ENCODE measurements at regions not wholly inside any gene's neighbourhood (a gene's known extent, or its start where the extent isn't known, plus 50 kb on each side); places are given as distances from the start of the nearest gene placed in this dataset.

DNA sequence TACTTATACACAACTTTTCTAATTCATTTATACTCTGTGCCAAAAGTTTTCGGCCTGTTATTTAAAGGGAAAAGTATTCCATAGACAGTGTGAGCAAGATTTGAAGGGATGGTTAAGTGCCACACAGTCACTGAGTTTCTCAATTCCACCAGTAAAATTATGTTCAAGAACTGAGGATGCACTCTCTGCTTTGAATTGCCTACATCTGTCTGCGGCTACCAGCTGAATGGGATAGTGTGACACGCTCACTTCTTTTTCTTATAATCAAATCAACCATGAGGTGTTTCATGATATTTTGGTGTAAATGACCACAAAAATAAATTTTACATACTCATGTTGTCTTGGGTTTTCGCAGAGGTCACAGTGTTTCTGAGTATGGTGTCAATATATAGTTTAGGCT is 218.4 kb upstream of the TMEM161B start:
- no peak for DNase-seq (ENCODE audit: low spot score)

DNA sequence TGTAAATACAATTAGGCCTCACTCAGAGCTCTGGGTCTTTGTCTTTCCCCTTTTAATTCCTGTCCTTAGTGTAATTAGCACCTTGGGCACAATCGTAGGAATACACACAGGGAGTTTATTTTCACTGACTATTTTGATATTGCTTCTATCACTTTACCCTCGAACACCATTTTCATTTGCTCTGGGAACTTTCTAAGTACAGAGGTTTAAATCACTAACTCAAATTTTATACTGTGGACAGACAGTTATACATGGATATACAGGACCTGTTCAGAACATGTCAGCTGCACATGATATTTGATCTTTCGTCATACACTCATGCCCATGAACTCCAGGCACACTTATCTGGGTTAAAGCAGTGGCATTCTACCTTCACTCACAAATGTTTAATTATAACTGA is 217.8 kb upstream of the TMEM161B start:
- DNase-seq (ENCODE audit: low spot score), result no peak

DNA sequence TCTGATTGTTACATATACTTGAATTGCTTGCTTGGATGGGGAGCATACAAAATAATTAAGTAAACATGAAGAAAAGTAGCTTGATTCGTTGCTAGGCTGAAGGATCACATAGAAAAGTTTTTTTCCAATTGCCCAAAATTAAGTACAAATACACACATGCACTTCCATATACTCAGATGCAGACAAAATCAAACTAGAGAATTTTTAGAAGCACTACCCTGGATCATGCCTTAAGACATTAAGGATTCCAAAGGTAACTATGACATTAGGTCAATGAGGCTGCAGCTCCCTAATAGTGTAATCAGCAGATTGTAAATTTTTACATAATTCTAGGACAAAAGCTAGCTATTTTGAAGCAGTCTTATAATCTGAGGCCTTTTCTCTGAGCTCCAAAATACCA is 216.9 kb upstream of the TMEM161B start:
- DNase-seq (ENCODE audit: low spot score), result no peak

DNA sequence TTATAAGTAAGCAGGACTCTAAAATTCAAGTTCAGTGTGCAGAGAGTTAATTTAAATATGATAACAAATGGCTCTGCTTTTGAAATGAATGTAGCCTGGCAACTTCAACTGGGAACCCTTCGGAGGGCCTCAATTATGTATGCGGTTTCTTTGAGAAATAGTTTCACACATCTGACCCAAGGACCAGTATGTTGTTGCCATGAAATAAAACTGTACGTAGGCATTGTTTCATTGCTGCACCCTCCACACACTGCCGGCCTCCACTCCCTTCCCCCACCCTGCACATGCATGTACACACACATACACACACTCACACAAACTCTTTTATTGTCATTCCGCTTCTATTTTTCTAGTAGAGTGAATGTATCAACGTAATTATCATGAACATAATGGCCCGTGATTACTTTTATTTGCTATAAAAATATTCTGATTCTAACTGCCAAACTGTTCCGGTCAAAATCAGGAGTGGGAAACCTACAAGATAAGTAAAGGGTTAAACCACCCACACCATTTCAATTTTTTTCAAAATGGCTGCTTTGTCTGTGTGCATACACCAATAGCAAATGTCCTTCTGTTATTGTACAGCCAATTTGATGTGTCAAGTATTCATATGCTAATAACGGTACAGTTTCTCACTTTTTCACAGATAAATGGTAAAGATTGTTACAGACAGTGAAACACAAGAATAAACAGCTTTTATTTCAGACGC is 215.5 kb upstream of the TMEM161B start:
- no peak for DNase-seq (ENCODE audit: low spot score)

DNA sequence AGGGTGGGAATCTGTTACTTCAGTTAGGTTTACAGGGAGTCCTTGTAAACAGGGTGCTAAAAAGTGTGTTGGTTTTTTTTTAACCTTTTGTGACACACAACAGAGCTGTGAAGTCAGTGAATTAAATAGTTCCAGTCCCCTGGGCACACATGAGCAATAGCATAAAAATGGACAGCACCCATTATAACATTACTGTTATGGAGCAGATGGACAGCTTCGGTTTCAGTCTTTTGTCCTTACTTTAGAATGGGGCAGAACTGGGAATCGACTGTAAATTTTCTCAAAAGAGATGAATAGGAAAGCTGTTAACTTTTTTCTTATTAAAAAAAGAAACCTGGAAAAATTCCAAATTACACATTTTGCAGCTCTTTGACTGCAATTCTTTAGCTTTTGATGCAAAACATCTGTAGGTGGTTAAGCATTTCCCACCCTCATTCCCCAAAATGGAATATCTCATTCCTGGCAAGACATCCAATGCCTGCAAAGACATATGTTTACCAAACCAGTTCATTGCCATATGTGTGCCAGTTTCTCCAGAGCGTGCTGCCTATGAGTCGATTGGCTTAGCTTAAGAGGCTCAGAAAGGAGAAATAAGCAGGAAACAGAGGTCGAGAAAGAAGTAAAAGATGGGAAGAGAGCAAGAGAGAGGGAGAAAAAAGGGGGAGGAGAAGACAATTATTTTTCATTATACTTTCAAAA is 212.3 kb upstream of the TMEM161B start:
- DNase-seq (ENCODE audit: low spot score), result no peak

DNA sequence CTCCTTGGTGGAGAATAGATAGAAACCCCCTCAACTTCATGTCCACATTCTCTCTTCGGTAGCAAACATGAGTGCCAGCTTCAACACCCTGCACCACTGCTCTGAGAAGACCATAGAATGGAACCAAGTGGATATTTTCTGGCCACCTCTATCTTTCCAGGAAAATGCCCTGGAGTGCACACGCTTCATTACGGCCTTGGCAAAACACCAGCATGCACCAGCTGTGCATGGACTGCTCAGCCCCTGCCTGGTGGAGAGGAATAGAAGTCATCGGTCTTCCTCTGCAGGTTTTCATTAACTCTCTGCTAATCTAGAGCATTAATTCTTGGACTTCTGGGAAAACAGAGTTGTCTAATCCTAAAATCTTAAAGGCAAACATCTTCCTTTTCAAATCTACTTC is 211.6 kb upstream of the TMEM161B start:
- DNase-seq (ENCODE audit: low spot score), result no peak

DNA sequence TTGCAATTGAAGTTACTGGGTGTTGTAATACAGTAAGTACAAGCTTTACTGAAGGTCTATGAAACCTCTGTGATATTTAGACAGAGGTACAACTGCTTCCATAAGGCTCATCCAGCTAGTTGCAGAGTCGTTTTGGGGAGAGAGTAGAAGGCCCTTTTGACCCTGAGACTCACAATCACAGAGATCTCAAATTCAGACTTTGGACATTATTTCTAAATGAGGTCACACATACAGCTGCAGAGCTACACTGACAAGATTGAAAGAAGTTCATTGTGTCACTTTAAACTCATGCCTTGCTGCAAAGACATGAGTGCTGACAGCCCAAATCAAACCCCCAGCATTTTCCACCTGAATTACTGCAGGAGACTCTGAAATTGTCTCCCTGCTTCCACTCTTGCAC is 205.9 kb upstream of the TMEM161B start:
- no peak for DNase-seq (ENCODE audit: low spot score)

DNA sequence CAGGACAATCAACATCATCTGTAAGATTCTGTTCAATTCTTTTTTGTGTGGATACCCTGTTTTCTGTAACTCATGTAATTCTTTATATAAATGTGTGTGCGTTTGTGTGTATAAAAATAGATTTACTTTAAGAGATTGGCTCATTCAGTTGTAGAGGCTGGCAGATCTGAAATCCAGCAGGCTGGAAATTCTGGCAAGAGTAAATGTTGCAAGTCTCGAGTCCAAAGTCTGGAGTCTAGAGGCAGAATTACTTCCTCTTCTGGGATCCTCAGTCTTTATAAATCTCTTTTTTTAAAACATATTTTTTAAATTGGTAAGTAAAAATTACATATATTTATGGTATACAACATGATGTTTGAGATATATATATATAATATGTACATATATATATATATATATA is 202.1 kb upstream of the TMEM161B start:
- no peak for DNase-seq (ENCODE audit: low spot score)

DNA sequence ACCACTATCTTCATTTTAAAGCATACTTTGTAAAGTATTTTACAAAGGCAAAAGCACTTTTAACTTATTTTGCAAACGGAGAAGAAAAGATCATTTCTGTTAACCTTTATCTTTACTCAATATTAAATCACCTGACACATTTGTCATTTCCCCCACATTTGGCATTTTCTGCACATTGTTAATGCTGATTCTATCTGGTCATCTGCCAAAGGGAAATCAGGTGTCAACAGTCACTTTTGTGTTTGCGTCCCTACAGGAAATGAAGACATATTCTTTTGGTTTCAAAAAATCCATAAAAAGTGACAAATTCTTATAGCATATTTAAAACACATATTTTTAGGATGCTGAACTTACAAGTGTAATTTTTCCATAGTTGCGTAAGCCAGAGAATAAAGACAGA is 191.3 kb upstream of the TMEM161B start:
- DNase-seq (ENCODE audit: low spot score), result no peak

DNA sequence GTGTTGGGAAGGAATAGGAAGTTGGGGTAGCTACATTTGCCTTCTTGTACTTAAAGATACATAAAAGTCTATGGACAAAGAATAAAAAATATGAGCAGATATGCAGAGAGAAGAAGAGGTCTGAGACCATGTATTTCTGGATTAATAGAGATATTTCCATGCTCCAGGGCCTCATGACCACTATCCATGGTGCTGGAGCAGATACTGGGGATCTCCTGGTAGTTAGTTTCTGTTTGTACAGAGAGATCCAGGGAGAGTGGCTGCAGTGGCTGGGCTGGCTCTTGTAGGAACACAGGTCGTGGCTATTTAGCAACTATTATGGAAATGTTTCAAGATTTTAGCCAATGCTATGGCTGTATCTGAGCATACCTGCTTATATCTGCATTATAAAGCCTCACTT is 184.2 kb upstream of the TMEM161B start:
- no peak for DNase-seq (ENCODE audit: low spot score)

DNA sequence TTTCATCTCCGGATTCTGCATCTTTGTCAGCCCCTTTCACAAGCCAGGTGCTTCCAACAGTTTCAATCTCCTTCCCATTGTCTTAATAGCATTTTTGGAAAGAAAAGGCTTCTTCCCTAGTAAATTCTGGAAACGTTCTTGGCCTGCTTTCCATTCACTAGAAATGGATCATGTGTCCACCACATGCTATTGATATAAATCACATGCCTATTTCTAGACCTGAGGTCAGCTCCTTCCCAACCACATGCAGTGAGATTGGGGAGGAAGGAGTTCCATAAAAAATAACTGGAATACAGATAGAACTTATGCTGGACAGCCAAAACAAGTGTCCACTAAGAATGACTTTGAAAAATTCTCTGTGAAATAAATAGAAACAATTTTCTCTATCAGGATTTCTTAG is 181.6 kb upstream of the TMEM161B start:
- no peak for DNase-seq (ENCODE audit: low spot score)

DNA sequence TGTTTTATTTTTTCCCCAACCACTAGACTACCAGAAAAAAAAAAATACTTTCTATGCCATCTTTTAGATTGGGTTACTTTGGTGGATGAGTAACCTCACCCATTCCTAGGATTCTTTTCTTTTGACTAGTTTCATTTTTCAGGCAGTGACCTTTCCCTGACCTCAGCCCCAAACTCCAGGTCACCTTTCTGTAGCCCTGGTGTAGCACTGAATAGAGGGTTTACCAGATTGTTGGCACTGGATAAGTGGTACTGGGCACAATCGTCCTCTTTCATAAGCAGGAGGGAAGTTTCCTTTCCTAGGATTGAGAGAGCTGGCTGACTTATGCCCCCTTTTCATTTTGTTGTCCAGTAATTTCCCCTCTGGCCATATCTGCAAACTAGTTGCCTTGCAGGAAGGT is 169.4 kb upstream of the TMEM161B start:
- DNase-seq (ENCODE audit: low spot score), result no peak

DNA sequence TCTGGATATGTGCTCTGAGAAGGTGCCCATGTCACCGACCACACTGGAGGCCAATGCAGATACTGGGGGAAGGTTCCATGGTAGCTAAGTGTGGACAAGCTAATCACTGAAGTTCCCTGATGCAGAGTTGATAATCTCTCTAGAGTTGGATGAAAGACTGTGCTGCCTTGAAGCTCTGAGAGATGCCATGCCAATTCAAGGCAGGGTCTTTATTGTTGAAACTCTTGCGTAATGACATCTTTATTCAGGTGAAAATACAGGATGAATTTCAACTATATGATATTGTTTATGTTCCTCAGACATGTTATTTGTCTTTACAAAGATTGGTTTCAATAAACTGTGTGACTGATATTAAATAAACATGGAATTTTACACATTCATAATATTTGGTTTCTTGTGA is 167.6 kb upstream of the TMEM161B start:
- DNase-seq (ENCODE audit: low spot score), result no peak

DNA sequence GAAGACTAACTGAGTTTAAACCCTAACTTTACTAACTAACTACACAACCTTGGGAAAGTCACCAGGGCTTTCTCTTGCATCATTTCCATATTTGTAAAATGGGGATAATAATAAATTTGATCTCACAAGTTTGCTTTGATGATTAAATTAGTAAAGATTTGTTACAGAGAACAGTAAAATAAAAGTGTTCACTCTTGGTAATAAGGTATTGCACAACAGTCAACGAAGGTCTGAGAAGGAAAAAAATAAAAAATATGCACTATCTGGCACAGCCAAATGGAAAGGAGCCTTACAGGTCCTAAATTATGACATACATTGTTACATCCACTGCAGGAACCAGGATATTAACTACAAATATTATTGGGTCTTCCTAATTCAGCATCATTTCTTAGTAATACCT is 160.0 kb upstream of the TMEM161B start:
- no peak for DNase-seq (ENCODE audit: low spot score)

DNA sequence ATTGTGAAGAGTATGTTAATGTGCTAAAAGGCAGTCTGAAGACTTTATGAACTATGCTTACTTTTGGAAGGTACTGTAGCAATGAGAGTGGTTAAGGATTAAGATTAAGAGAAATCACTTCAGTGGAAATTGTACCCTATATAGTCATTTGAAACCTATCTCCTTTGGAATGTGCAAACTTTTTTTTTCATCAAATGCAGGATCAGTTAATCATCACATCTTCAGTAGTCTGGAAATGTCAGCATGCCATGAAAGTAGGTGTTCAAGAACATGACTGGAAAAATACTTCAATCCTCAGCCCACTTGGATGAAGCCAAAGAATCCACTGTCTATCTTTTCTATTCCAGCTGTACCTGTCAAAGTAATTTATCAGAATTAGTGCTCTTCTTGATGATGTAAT is 157.8 kb upstream of the TMEM161B start:
- DNase-seq (ENCODE audit: low spot score), result no peak

DNA sequence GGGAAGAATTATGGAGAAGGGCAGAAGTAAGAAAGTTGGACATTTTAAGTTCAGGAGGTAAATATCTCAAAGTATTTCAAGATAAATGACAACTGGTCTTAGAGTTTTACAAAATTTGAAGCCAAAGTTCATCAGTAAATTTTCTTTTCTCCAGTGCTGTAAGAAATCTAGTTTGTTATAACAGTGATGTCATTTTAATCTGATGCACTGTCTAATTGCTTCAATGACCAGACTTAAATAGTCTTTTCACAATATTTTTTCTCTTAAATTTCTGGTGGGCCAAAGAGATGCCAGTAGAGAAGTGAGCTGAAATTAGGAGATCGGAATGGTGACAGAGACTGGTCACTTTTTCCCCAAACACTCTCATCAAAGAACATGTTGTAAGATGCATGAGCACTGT is 156.5 kb upstream of the TMEM161B start:
- no peak for DNase-seq (ENCODE audit: low spot score)

DNA sequence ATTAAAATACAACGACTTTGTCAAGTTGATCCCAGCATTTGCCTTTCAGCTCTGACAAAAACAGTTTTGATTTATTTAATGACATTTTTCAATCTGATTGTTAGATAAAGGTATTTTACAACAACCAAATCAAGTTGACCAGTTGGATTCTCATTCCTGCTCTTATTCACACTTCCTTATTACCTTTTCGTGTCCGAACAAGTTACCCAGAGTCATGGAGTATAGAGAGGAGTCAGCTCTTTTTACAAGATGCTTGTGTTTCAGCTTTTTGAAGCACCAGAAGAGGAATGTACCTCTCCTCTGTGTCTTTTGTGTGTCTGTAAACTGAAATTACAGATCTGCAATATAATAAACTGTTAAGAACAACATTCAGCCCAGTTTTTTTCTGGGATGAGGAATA is 151.3 kb upstream of the TMEM161B start:
- no peak for DNase-seq (ENCODE audit: low spot score)

DNA sequence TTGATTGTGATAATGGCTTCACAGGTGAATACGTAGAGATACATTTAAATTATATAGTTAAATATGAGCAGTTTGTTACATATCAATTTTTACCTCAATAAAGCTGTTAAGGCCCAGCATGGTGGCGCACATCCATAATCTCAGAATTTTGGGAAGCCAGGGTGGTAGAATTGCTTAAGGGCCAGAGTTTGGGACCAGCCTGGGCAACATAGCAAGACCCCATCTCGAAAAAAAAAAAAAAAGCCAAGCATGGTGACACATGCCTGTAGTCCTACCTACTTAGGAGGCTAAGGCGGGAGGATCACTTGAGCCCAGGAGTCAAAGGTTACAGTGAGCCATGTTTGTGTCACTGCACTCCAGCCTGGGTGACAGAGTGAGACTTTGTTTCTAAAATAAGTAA is 138.7 kb upstream of the TMEM161B start:
- DNase-seq (ENCODE audit: low spot score), result no peak

DNA sequence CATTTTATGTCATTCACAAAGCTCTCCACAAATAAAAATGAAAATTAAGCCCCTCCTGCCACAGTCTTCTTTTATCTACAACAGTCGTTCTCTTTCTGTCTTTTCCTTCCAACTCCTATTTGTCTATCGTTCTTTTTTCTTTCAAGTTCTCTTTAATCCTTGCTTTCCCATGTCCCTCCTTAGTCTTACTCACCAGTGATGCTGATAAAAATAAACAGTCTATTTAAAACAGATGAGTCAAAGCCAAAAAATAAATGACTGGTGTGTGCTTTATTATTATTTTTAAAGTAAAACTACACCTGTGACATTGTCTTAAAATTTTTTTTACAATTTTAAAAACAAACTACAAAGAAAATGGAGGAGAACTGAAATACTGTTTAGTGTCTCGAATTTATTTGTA is 137.1 kb upstream of the TMEM161B start:
- DNase-seq (ENCODE audit: low spot score), result no peak

DNA sequence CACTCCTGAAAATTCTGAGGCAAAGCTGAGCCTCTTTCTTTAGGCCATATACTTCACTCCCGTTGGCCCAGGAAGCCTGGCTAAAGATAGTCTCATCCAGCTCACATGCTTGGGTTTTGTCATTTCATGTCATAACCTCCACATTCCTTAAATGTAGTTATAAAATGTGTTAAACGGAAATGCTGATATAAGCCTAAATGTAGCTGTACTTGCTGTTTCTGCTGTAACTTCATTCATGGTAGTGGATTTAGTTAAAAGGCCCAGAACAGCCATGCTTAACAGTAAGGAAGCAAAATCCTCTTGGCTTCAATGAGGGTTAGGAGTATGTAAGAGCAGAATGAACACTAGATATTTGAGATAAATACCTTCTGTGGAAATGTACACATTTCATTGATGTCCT is 135.8 kb upstream of the TMEM161B start:
- DNase-seq (ENCODE audit: low spot score), result no peak

DNA sequence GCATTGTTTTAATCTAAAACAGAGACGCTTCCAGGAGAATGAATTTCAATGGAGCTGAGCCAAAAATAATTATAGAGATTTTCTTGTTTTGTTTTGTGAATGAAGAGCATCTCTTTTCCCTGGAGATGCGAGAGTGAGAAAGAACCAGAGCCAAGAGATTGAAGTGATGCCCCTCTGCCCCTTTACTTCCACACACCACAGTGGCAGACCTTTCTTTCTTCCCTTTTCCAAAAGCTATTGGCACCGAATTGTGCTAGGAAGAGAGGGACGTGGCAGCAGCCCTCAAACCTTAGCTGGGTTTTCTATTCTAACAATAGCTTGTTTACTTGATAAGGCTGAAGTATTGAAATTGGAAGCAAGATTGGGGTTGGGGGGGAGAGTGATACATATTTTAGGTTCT is 133.0 kb upstream of the TMEM161B start:
- DNase-seq (ENCODE audit: low spot score), result no peak

DNA sequence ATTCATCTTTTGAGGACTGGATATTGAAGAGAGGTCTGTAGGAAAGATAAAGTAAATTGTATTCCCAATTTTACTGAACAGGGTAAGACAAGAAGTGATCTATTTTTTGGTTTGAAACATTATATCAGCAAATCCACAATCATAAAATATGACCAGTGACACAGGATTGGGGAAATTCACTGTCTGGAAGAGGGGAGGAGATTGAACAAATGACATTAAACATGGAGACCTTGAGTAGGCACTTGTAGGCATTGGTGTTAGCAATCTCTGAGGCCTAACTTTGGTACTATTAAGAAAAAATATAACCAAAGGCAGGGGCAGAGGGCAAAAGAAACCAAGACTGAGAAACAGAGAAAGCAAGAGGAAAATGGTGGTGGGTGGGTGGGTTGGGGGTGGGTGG is 132.6 kb upstream of the TMEM161B start:
- no peak for DNase-seq (ENCODE audit: low spot score)

DNA sequence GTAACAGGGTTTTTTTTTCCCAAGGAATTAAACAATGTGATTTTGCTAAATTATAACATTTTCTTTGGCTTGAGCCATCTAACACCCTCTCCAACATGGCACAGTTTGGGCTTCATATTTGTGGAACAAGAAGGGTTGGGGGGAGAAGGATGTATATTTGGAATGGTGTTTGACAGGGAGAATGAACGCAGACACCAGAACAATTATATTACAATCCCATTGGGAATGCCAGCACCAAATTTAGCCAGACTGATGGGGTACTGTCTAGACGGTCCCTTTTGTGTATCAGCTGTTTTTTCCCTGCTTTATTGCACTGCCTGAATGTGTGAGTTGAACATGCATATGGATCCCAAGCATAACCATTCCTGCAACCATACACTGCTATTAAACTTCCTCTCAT is 130.9 kb upstream of the TMEM161B start:
- no peak for DNase-seq (ENCODE audit: low spot score)

DNA sequence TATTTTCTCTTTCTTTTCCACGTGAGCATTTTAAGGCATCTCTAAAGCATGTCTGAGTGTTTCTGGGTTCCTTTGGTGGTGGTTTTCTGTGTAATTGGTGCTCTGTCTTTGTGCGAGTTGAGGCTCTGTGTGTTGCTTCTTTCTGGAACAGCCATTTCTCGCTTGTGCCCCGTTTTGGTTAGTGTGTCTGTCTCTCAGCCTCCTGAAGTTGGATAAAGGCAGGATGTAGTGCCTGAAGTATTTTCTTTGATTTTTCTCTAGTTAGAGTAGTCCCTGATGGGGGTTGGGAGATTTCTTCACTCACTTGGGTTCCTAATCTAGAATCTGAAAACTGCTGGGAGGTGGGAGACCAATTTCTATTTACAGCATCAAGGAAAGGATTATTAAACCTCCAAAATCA is 129.7 kb upstream of the TMEM161B start:
- no peak for DNase-seq (ENCODE audit: low spot score)
